Transverse colon (tissue), 4 donors: ENCODE measurements at regions not wholly inside any gene's neighbourhood (a gene's known extent, or its start where the extent isn't known, plus 50 kb on each side); places are given as distances from the start of the nearest gene placed in this dataset.

Experiments
- EP300 ChIP-seq: sonication (generic); formaldehyde crosslinking; IDR thresholded peaks from one replicate; pipeline ENCODE4 v1.6.1; 2017; ENCODE audit warnings: antibody characterized with exemption, low read depth
- POLR2A ChIP-seq: fragments of 450-650 bp; IDR thresholded peaks from one replicate; pipeline ENCODE4 v1.6.1; 2016; ENCODE audit warnings: antibody characterized with exemption, mild to moderate bottlenecking, moderate library complexity
- POLR2AphosphoS5 ChIP-seq, 3 donors: sonication (generic); formaldehyde crosslinking; IDR thresholded peaks; one replicate each; pipeline ENCODE4 v1.6.1; 2016; ENCODE audit warnings: antibody characterized with exemption in 3 of 3
- TF ChIP-seq, protein P1 (sequence below), 5 experiments: fragments of 200-600 bp in 3 of 5; fragments of 450-650 bp in 2 of 5; sonication (generic) in 3 of 5; IDR thresholded peaks; 1 replicate in 2 of 5; 2 replicates in 3 of 5; pipeline ENCODE4 v1.5.1; 2016 to 2017; ENCODE audit warnings: antibody characterized with exemption in 5 of 5, inconsistent platforms in 3 of 5, mild to moderate bottlenecking in 2 of 5, moderate library complexity in 1 of 5

GRCh38 chr3:28039829-28040228 lies 201.6 kb upstream of the CMC1 start:
- TF ChIP-seq EP300 (no peak), POLR2AphosphoS5 (IDR thresholded peaks at IDR 0.05) (no peak), POLR2A (no peak)
- TF ChIP-seq, protein P1, sequence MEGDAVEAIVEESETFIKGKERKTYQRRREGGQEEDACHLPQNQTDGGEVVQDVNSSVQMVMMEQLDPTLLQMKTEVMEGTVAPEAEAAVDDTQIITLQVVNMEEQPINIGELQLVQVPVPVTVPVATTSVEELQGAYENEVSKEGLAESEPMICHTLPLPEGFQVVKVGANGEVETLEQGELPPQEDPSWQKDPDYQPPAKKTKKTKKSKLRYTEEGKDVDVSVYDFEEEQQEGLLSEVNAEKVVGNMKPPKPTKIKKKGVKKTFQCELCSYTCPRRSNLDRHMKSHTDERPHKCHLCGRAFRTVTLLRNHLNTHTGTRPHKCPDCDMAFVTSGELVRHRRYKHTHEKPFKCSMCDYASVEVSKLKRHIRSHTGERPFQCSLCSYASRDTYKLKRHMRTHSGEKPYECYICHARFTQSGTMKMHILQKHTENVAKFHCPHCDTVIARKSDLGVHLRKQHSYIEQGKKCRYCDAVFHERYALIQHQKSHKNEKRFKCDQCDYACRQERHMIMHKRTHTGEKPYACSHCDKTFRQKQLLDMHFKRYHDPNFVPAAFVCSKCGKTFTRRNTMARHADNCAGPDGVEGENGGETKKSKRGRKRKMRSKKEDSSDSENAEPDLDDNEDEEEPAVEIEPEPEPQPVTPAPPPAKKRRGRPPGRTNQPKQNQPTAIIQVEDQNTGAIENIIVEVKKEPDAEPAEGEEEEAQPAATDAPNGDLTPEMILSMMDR (IDR thresholded peaks at IDR 0.05), result no peak
